Activated naive CD4-positive, alpha-beta T cell treated with anti-CD3 and anti-CD28 coated beads for 36 hours (primary cell): ENCODE measurements at regions not wholly inside any gene's neighbourhood (a gene's known extent, or its start where the extent isn't known, plus 50 kb on each side); places are given as distances from the start of the nearest gene placed in this dataset.

Source experiments
- CTCF ChIA-PET: fragments of 350-600 bp; sonication (Branson Sonifier 250); formaldehyde crosslinking; loops from one replicate; lab custom pipeline; 2021; ENCODE audit warnings: antibody characterized with exemption; lab: Charles Lee
- DNase-seq: peaks from one replicate; pipeline ENCODE4 v3.0.0-alpha.2; 2020
- H3K27ac Mint-ChIP-seq: one replicate; pipeline ENCODE4 v1.8.0; 2021; ENCODE audit warnings: mild to moderate bottlenecking, mixed read lengths
- H3K27me3 Mint-ChIP-seq: one replicate; pipeline ENCODE4 v1.8.0; 2021; ENCODE audit warnings: low read depth, mixed read lengths
- H3K36me3 Mint-ChIP-seq: one replicate; pipeline ENCODE4 v1.8.0; 2021; ENCODE audit warnings: low read depth, mixed read lengths
- H3K4me1 Mint-ChIP-seq: one replicate; pipeline ENCODE4 v1.8.0; 2021; ENCODE audit warnings: low read depth, mixed read lengths
- H3K4me3 Mint-ChIP-seq: one replicate; pipeline ENCODE4 v1.8.0; 2021; ENCODE audit warnings: mild to moderate bottlenecking, moderate library complexity, mixed read lengths
- H3K9me3 Mint-ChIP-seq: one replicate; pipeline ENCODE4 v1.8.0; 2021; ENCODE audit warnings: mixed read lengths
- intact Hi-C: fragments of 100-400 bp; cut with micrococcal nuclease; formaldehyde crosslinking; loops from one replicate; pipeline ENCODE4 v1.15.1; 2023

DNA sequence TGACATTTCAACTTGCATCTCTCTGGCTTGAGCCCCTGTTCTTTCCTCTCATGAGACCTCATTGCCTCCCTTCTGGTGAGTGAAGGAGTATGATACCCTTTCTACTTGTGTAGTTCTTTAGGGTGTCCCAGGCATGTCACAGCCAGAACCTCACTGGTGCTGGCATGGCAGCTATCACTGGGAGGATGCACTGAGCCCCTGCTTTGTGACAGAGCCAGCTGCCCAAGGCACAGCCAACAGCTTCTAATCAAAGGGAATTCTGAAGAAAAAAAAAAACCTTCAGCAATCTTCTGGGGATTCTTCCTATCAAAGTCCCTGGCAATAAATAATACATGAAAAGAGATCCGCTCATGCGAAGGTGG lies 652.6 kb upstream of the KLF4 start:
- H3K4me3 Mint-ChIP-seq = no peak overlapping the region
- peaks cover 5% of the 10 kb centered on the region for H3K9me3 Mint-ChIP-seq
- intact Hi-C loops = no loop called here
- DNase-seq = no peak
- no peaks in the 10 kb centered on the region for H3K36me3 Mint-ChIP-seq
- H3K27ac Mint-ChIP-seq = no peak overlapping the region
- H3K4me1 Mint-ChIP-seq = no peaks in the 10 kb centered on the region
- no peaks in the 10 kb centered on the region for H3K27me3 Mint-ChIP-seq
- CTCF ChIA-PET = no interaction called here

DNA sequence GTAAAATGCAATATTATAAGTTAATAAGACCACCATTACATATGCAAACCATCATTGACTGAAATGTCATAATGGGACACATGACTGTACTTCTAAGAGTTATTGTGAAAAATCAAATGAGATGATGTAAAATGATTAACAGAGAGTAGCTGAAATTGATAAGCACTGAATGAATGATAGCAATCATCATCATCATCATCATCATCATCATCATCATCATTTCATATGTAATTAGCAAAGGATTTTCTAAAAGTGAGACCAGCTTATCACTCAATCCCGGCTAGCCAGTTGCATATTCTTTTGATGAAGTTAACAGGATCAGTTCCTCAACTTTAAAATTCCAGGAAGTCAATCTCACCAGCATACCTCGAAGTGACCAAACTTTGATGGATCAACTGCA lies 650.3 kb upstream of the KLF4 start:
- Mint-ChIP-seq H3K27ac (no peak overlapping the region), H3K9me3 (no peaks in the 10 kb centered on the region), H3K27me3 (no peaks in the 10 kb centered on the region), H3K36me3 (no peaks in the 10 kb centered on the region), H3K4me1 (no peaks in the 10 kb centered on the region), H3K4me3 (no peak overlapping the region)
- DNase-seq = no peak
- intact Hi-C loops = no loop called here
- CTCF ChIA-PET = no interaction called here

- intact Hi-C loops = no loop called here
- CTCF ChIA-PET = no interaction called here
- H3K9me3 Mint-ChIP-seq = no peaks in the 10 kb centered on the region
- no peaks in the 10 kb centered on the region for H3K36me3 Mint-ChIP-seq
- H3K27ac Mint-ChIP-seq = no peak overlapping the region
- no peak for DNase-seq
- no peak overlapping the region for H3K4me3 Mint-ChIP-seq
- no peaks in the 10 kb centered on the region for H3K27me3 Mint-ChIP-seq
- H3K4me1 Mint-ChIP-seq = no peaks in the 10 kb centered on the region
These were observed 648.9 kb upstream of the KLF4 start for GRCh38 chr9:108138516-108138915.

DNA sequence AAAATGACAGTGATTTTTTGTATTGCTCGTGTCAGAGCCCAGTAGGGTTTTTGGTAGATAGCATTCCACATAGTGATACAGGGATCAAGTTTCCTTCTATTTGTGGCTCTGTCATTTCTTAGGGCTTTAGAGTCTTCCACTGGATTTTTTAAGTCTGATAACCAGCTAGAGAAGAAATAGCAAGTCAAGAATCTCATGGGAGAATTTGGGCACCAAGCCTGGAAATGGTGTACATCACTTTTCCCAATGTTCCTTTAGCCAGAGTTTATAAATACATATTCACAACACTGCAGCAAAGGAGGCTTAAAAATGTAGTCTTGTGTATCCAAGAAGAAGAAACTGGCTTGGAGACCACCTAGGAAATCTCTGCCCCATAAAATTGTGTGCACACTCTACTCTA lies 647.1 kb upstream of the KLF4 start:
- intact Hi-C loops = no loop called here
- DNase-seq = no peak
- no peak overlapping the region for H3K27ac Mint-ChIP-seq
- no peaks in the 10 kb centered on the region for H3K9me3 Mint-ChIP-seq
- no peaks in the 10 kb centered on the region for H3K36me3 Mint-ChIP-seq
- CTCF ChIA-PET = no interaction called here
- no peaks in the 10 kb centered on the region for H3K27me3 Mint-ChIP-seq
- no peak overlapping the region for H3K4me3 Mint-ChIP-seq
- no peaks in the 10 kb centered on the region for H3K4me1 Mint-ChIP-seq

- H3K36me3 Mint-ChIP-seq = no peaks in the 10 kb centered on the region
- H3K4me1 Mint-ChIP-seq = no peaks in the 10 kb centered on the region
- no peak overlapping the region for H3K4me3 Mint-ChIP-seq
- no peaks in the 10 kb centered on the region for H3K27me3 Mint-ChIP-seq
- DNase-seq = no peak
- no peak overlapping the region for H3K27ac Mint-ChIP-seq
- CTCF ChIA-PET = no interaction called here
- H3K9me3 Mint-ChIP-seq = no peaks in the 10 kb centered on the region
- intact Hi-C loops = no loop called here
These were observed 645.0 kb upstream of the KLF4 start for GRCh38 chr9:108134486-108135128.

DNA sequence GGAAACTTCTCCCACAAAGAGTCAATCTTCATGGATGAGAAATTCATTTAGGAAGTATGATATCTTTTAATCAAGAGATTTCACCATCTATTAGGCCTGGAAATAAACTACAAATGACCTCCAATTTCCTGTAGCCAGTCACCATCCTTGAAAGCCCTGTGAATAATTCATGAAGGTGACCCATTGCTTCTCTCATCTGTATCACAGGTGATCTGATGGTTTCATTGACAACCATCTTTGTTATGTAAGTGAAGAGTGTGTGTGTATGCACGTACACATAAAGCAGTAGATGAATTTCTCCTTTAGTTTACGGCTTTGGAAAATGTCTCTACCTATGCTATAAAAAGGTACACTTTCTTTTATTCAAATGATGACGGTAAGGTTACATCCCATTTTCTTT lies 644.1 kb upstream of the KLF4 start:
- Mint-ChIP-seq H3K4me1 (no peaks in the 10 kb centered on the region), H3K9me3 (no peaks in the 10 kb centered on the region), H3K27ac (no peak overlapping the region), H3K4me3 (no peak overlapping the region), H3K36me3 (no peaks in the 10 kb centered on the region), H3K27me3 (no peaks in the 10 kb centered on the region)
- intact Hi-C loops = no loop called here
- DNase-seq = no peak
- CTCF ChIA-PET = no interaction called here

DNA sequence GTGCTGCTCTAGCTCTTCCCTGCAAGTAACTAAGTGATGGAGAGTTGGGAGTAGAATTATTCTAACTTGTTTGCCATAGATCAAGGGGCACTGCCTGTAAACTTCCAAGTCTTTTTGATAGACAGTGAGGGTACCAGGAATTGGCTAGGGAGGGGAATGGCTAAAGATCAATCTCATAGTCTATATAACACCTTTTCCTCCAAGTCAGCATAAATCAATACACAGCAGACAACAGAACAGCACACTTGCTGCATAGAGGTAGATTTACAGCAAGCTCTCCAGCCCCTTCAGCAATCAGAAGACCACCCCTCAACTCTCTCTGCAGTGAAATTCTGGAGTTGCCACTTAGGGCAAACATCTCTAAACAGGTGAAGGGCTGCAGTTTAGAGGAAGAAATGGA lies 643.5 kb upstream of the KLF4 start:
- no peak for DNase-seq
- Mint-ChIP-seq H3K4me3 (no peak overlapping the region), H3K36me3 (no peaks in the 10 kb centered on the region), H3K4me1 (no peaks in the 10 kb centered on the region), H3K27ac (no peak overlapping the region), H3K9me3 (no peaks in the 10 kb centered on the region), H3K27me3 (no peaks in the 10 kb centered on the region)
- CTCF ChIA-PET = no interaction called here
- intact Hi-C loops = no loop called here

DNA sequence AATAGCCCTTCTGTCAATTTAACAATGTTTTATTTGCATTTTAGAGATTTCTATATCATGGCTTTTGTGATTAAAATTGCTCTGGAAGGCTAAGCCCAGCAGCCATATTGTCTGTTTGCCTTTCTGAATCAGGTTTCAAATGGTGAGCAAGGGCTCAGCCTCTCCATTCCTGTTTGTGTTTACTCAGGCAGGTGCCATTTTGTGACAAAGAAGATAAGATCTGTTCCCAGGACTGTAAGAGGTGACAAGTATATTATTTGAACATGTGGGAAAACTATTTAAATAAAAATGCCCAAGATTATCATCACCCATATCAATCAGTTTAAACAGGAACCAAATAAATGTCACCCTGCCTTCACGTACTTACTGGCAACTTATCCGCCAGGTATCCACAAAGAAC lies 641.3 kb upstream of the KLF4 start:
- DNase-seq = no peak
- intact Hi-C loops = no loop called here
- Mint-ChIP-seq H3K27me3 (no peaks in the 10 kb centered on the region), H3K36me3 (no peaks in the 10 kb centered on the region), H3K4me3 (no peak overlapping the region), H3K9me3 (no peaks in the 10 kb centered on the region), H3K27ac (no peak overlapping the region), H3K4me1 (no peaks in the 10 kb centered on the region)
- CTCF ChIA-PET = no interaction called here

GRCh38 chr9:108125625-108126024 lies 636.1 kb upstream of the KLF4 start:
- no peak overlapping the region for H3K27ac Mint-ChIP-seq
- DNase-seq = no peak
- no peaks in the 10 kb centered on the region for H3K36me3 Mint-ChIP-seq
- peaks cover 5% of the 10 kb centered on the region for H3K27me3 Mint-ChIP-seq
- peaks cover 3% of the 10 kb centered on the region for H3K9me3 Mint-ChIP-seq
- intact Hi-C loops = no loop called here
- H3K4me3 Mint-ChIP-seq = no peak overlapping the region
- CTCF ChIA-PET = no interaction called here
- H3K4me1 Mint-ChIP-seq = no peaks in the 10 kb centered on the region

DNA sequence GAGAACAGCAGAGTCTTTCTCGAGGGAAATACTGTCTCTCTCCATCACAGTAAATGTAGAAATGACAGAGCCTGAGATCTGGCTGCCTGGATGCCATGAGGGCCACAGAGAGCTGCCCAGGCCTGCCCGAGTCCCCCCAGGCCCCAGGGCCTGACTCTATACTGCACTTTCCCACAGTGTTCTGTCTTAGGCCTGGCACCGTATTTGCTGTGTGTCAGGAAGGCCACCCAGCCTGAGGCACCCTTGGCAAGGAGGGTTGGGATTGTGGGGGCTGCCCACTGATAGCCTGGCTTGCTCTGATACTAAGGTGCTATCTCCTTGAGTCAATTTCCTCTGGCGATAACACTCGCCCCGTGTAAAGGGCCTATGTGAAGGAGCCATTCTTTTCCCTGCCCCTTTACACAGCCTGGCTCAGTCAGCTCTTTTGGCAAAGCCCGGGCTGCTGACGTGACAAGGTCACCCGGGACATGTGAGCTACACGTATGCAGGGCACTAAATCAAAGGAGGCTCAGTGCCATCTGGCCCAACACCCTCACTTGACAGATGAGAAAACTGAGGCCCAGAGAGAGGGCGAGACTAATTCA lies 630.1 kb upstream of the KLF4 start:
- intact Hi-C loops = no loop called here
- peaks cover 5% of the 10 kb centered on the region for H3K27me3 Mint-ChIP-seq
- CTCF ChIA-PET = interaction anchor here (0.6 kb wide), 1 partner anchor 74 kb away, joined by 3 read pairs; no protein-coding TSS in a partner anchor

GRCh38 chr9:108117795-108118194 lies 628.2 kb upstream of the KLF4 start:
- H3K36me3 Mint-ChIP-seq = no peaks in the 10 kb centered on the region
- CTCF ChIA-PET = no interaction called here
- intact Hi-C loops = no loop called here

More for the DNA sequence above, 630.1 kb upstream of the KLF4 start:
- Mint-ChIP-seq H3K4me3 (no peak overlapping the region), H3K4me1 (no peaks in the 10 kb centered on the region), H3K36me3 (no peaks in the 10 kb centered on the region), H3K9me3 (no peaks in the 10 kb centered on the region), H3K27ac (no peak overlapping the region)
- DNase-seq = no peak

GRCh38 chr9:108117306-108117705 lies 627.7 kb upstream of the KLF4 start:
- intact Hi-C loops = no loop called here
- Mint-ChIP-seq H3K4me3 (no peak overlapping the region), H3K27ac (no peak overlapping the region), H3K9me3 (no peaks in the 10 kb centered on the region), H3K36me3 (no peaks in the 10 kb centered on the region), H3K27me3 (no peaks in the 10 kb centered on the region), H3K4me1 (no peaks in the 10 kb centered on the region)
- DNase-seq = no peak
- CTCF ChIA-PET = no interaction called here

More at GRCh38 chr9:108117795-108118194, 628.2 kb upstream of the KLF4 start:
- no peaks in the 10 kb centered on the region for H3K9me3 Mint-ChIP-seq
- no peaks in the 10 kb centered on the region for H3K27me3 Mint-ChIP-seq
- no peaks in the 10 kb centered on the region for H3K4me1 Mint-ChIP-seq
- H3K4me3 Mint-ChIP-seq = no peak overlapping the region
- no peak overlapping the region for H3K27ac Mint-ChIP-seq
- DNase-seq = no peak

DNA sequence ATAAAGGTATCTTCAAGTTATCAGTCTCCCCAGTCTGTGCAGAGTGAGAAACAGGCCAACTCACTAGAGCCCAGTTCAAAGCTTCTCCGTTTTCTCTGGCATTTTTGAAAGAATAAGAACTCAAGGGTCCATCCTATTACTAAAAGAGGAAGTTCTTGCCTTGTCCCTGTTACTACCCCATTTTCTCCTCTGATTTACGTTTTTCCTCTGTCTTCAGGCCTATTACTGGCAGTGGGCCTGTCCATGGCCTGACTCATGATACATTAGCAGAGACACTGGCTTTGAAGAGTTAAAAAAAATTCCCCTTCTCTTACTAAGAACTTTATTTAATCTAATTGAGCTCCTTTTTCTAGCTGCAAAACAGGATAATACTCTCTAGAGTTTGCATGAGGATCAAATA lies 624.0 kb upstream of the KLF4 start:
- intact Hi-C loops = no loop called here
- Mint-ChIP-seq H3K27ac (no peak overlapping the region), H3K4me1 (no peaks in the 10 kb centered on the region), H3K27me3 (no peaks in the 10 kb centered on the region), H3K9me3 (no peaks in the 10 kb centered on the region), H3K36me3 (no peaks in the 10 kb centered on the region), H3K4me3 (no peak overlapping the region)
- DNase-seq = no peak
- CTCF ChIA-PET = no interaction called here
